Gastroesophageal sphincter (tissue), 3 donors: ENCODE measurements at regions not wholly inside any gene's neighbourhood (a gene's known extent, or its start where the extent isn't known, plus 50 kb on each side); places are given as distances from the start of the nearest gene placed in this dataset.

Experiments
- EP300 ChIP-seq: sonication (generic); formaldehyde crosslinking; IDR thresholded peaks from one replicate; pipeline ENCODE4 v1.6.1; 2017; ENCODE audit warnings: antibody characterized with exemption, mild to moderate bottlenecking
- POLR2A ChIP-seq, 2 donors: fragments of 450-650 bp; IDR thresholded peaks; one replicate each; pipeline ENCODE4 v1.6.1; 2017; ENCODE audit warnings: antibody characterized with exemption in 2 of 2, mild to moderate bottlenecking in 2 of 2, moderate library complexity in 1 of 2
- POLR2AphosphoS5 ChIP-seq: sonication (generic); formaldehyde crosslinking; IDR thresholded peaks from one replicate; pipeline ENCODE4 v1.6.1; 2017; ENCODE audit warnings: antibody characterized with exemption
- TF ChIP-seq, protein P1 (sequence below), 4 experiments: fragments of 200-600 bp in 2 of 4; fragments of 450-650 bp in 2 of 4; sonication (generic) in 1 of 4; IDR thresholded peaks; one replicate each; pipeline ENCODE4 v1.5.1; 2017 to 2019; ENCODE audit warnings: antibody characterized with exemption in 4 of 4, mild to moderate bottlenecking in 2 of 4, moderate library complexity in 2 of 4

DNA sequence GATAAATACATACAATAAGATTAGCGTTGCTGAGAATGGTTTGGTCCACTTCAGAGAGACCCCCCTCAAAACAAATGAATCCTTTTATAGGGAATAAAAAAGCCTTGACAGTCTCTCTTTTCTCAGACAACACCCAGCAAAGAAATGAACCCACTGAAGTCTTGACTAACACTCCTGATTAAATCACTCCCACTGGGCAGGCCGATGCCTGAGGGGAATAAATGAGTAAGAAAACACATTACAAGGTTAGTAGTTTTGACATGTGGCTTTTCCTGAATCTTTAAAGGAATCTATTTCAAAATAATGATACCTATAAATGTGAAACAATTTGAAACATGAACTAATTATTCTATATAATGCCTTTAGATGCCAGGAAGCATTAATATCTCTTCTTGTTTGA is 146.9 kb upstream of the POGK start:
- TF ChIP-seq, protein P1, sequence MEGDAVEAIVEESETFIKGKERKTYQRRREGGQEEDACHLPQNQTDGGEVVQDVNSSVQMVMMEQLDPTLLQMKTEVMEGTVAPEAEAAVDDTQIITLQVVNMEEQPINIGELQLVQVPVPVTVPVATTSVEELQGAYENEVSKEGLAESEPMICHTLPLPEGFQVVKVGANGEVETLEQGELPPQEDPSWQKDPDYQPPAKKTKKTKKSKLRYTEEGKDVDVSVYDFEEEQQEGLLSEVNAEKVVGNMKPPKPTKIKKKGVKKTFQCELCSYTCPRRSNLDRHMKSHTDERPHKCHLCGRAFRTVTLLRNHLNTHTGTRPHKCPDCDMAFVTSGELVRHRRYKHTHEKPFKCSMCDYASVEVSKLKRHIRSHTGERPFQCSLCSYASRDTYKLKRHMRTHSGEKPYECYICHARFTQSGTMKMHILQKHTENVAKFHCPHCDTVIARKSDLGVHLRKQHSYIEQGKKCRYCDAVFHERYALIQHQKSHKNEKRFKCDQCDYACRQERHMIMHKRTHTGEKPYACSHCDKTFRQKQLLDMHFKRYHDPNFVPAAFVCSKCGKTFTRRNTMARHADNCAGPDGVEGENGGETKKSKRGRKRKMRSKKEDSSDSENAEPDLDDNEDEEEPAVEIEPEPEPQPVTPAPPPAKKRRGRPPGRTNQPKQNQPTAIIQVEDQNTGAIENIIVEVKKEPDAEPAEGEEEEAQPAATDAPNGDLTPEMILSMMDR (IDR thresholded peaks at IDR 0.05), result no peak
- no peak for TF ChIP-seq POLR2AphosphoS5
- TF ChIP-seq POLR2A (IDR thresholded peaks at IDR 0.05), result no peak
- no peak for TF ChIP-seq EP300
